Activated naive CD8-positive, alpha-beta T cell treated with anti-CD3 and anti-CD28 coated beads for 36 hours (primary cell): ENCODE measurements at regions not wholly inside any gene's neighbourhood (a gene's known extent, or its start where the extent isn't known, plus 50 kb on each side); places are given as distances from the start of the nearest gene placed in this dataset.

Source experiments
- DNase-seq: peaks from one replicate; pipeline ENCODE4 v3.0.0; 2021
- H3K27ac Mint-ChIP-seq: one replicate; pipeline ENCODE4 v1.8.0; 2022; ENCODE audit warnings: mild to moderate bottlenecking, moderate library complexity, mixed read lengths
- H3K27me3 Mint-ChIP-seq: one replicate; pipeline ENCODE4 v1.8.0; 2022; ENCODE audit warnings: mild to moderate bottlenecking, mixed read lengths
- H3K36me3 Mint-ChIP-seq: one replicate; pipeline ENCODE4 v1.8.0; 2021; ENCODE audit warnings: mild to moderate bottlenecking, mixed read lengths
- H3K4me1 Mint-ChIP-seq: one replicate; pipeline ENCODE4 v1.8.0; 2021; ENCODE audit warnings: mixed read lengths
- H3K4me3 Mint-ChIP-seq: one replicate; pipeline ENCODE4 v1.8.0; 2022; ENCODE audit warnings: mild to moderate bottlenecking, moderate library complexity, mixed read lengths
- H3K9me3 Mint-ChIP-seq: one replicate; pipeline ENCODE4 v1.8.0; 2022; ENCODE audit warnings: mixed read lengths

DNA sequence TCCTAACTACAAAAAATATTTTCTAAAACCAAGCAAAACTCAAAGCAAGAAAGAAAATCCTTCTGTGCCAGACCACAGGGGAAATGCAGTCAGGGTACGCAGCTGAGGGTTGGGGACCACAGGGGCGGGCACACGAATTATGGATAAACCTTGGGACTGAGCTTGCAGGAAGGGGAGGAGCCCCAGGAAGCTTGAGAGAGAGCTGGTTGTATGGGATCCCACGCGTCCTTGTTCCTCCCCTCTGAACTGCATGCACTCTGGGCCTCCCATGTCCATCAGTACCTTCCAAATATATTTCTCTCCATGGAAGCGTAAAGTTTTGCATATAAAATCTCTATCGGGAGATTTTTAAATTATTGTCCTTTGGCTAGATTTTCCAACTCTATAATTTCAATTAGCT lies 673.4 kb downstream of the TBC1D22A start:
- no peak overlapping the region for H3K27ac Mint-ChIP-seq

DNA sequence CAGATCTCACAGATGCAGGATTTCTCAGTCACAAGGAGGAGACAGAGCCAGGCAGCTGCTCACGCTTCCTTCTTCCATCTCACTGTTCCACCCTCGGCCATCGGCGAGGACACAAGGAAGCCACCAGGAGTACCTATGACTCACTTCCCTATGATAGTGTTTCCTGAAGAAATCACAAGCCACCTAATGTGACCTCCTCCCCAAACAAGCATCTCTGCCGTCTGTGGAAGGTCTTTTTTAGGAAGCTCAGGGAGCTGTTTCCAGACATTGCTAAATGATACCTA lies 672.7 kb downstream of the TBC1D22A start:
- H3K4me3 Mint-ChIP-seq, result no peak overlapping the region
- H3K36me3 Mint-ChIP-seq, result no peaks in the 10 kb centered on the region
- no peak overlapping the region for H3K27ac Mint-ChIP-seq
- no peak for DNase-seq
- no peaks in the 10 kb centered on the region for H3K27me3 Mint-ChIP-seq
- H3K4me1 Mint-ChIP-seq, result no peaks in the 10 kb centered on the region
- H3K9me3 Mint-ChIP-seq, result peaks cover 6% of the 10 kb centered on the region

More for the DNA sequence above, 673.4 kb downstream of the TBC1D22A start:
- no peak overlapping the region for H3K4me3 Mint-ChIP-seq
- H3K36me3 Mint-ChIP-seq, result no peaks in the 10 kb centered on the region
- no peak for DNase-seq
- no peaks in the 10 kb centered on the region for H3K4me1 Mint-ChIP-seq
- peaks cover 10% of the 10 kb centered on the region for H3K9me3 Mint-ChIP-seq
- no peaks in the 10 kb centered on the region for H3K27me3 Mint-ChIP-seq

DNA sequence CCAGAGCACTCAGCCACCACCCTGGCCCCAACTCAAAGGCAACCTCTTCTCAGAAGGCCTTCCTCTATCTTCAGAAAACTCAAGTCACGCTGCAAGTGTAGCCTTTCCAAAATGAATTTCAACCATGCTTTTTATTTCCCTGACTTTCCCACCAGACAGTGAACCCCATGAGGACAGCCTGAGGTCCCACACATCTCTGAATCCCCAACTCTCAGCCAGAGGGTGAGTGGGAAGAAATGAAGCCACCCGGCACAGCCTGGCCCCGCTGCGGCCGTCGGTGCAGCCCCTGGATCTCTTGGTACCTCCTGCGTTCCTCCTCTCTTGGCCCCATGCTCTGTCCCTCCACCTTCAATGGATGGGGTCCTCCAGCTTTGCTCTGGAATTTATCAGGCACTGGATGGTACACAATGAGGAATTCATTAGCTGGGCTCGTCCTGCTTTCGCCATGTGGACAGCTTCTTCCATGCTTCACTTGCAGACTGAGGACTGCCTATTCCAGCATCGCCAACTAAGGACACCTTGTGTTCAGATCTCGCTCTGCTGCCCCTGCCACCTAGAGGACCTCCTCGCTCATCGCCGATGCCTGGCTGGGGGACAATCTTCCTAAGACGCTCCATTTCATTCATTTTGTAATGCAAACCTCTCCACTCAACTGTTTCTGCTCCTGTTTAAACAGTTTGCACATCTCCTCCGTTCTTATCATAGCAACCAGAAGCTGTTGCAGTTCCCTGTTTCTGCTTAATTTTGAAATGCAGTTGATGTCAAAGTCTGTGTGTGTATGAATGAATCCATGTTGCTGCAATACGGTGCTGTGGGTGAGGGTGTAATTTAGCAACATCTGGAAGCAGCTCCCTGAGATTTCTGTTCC lies 672.1 kb downstream of the TBC1D22A start:
- Mint-ChIP-seq H3K36me3 (no peaks in the 10 kb centered on the region), H3K27me3 (no peaks in the 10 kb centered on the region), H3K4me1 (no peaks in the 10 kb centered on the region), H3K9me3 (peaks cover 4% of the 10 kb centered on the region), H3K4me3 (no peak overlapping the region), H3K27ac (no peak overlapping the region)
- DNase-seq, result no peak

DNA sequence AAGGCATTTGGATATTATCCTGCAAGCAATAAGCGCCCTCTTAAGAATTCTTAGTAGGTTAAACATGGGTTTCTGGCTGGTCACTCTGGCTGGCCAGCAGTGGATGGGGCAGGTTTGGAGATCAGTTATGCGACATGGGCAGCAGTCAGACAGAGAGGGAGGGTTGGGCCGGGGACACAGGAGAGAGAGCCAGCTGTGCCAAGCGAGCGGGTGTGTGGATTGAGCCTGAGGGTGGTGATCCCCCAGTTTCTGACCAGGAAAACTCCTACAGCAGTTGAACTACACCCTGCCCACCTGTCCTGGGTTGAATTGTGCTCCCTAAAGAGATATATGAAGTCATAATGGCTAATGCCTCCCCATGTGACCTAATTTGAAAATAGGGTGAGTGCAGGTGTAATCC lies 671.2 kb downstream of the TBC1D22A start:
- no peaks in the 10 kb centered on the region for H3K36me3 Mint-ChIP-seq
- H3K27ac Mint-ChIP-seq, result no peak overlapping the region
- no peak overlapping the region for H3K4me3 Mint-ChIP-seq
- peaks cover 5% of the 10 kb centered on the region for H3K9me3 Mint-ChIP-seq
- DNase-seq, result no peak
- no peaks in the 10 kb centered on the region for H3K27me3 Mint-ChIP-seq
- no peaks in the 10 kb centered on the region for H3K4me1 Mint-ChIP-seq

DNA sequence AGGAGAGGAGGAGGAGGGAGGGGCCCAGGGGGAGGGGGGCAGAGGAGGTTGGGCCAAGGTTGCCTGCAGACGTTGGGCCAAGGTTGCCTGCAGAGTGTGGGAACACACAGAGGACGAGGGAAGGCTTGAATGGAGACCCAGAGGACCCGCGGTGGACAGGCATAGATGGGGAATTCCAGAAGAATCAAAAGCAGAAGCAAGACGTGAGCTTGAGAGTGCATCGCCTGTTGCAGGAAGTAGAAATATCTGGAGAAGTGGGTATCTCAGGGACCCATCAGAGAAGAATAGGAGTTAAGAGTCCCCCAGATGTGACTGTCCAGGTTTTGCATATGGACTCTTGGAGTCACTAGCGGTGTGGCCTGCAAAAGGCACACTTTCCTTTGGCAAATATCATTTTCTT lies 670.2 kb downstream of the TBC1D22A start:
- Mint-ChIP-seq H3K9me3 (peaks cover 5% of the 10 kb centered on the region), H3K36me3 (no peaks in the 10 kb centered on the region), H3K4me3 (no peak overlapping the region), H3K4me1 (no peaks in the 10 kb centered on the region), H3K27me3 (no peaks in the 10 kb centered on the region), H3K27ac (no peak overlapping the region)
- no peak for DNase-seq

DNA sequence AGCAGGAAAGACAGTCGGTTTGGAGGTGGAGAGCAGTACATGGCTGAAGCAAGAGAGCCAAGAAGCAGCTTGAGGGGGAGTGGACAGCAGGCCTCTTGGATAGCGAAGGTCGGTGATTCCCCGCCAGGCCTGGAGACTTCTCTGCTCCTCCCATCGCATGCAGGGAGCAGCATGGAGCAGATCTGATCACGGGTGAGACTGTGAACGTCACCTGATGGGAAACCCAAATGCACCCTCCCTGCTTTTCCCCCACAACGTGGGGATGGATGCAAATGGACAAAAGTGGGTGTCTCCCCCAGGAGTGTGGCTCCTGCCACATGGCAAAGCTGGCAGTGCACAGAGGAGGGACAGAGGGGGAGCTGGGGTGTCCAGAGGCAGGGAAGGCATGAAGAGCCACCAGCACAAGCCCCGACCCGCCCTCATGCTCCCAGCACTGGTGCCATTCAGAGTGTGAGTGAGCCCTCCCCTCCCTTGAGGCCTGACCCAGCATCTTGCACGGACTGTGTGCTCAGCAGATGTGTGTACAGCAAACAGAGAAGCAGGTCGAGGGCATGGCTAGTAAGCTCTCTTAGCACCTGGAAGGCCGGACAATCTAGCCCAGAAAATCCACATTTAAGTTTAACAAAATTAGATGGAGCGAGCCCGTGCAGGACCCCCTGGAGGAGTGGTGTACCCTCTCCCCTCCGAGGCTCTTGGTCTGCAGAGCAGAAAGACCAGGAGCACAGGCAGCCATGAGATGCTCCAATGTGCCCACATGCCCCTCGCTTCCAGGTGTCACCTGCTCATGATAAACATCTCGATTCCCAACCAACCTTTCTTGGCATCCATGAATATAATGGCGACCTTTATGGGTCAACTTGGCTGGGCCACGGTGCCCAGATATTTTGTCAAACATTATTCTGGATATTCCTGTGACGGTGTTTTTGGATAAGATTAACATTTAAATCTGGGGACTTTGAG lies 661.7 kb downstream of the TBC1D22A start:
- Mint-ChIP-seq H3K4me1 (no peaks in the 10 kb centered on the region), H3K4me3 (no peak overlapping the region), H3K9me3 (peaks cover 2% of the 10 kb centered on the region), H3K36me3 (no peaks in the 10 kb centered on the region), H3K27ac (no peak overlapping the region), H3K27me3 (peaks cover 5% of the 10 kb centered on the region)
- no peak for DNase-seq

DNA sequence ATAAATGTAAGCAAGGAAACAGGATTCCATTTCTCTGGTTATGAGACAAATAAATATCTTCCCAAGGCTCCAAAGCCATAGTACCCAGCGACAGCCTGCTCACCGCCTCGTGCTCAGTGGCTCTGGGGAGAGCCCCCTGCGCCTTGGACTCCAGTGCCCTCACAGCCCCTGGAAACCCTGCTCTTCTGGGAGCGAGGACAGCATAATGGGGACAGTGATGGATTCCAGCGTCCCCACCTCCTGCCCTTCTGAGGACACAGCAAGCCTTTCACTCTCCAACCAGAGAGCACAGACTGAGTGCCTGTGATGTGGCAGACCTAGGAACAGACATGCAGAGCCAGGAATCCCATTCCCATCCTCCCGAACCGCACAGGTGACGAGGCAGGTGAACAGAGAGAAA lies 660.8 kb downstream of the TBC1D22A start:
- no peaks in the 10 kb centered on the region for H3K4me1 Mint-ChIP-seq
- no peak overlapping the region for H3K27ac Mint-ChIP-seq
- peaks cover 5% of the 10 kb centered on the region for H3K27me3 Mint-ChIP-seq
- H3K9me3 Mint-ChIP-seq, result peaks cover 2% of the 10 kb centered on the region
- no peak for DNase-seq
- H3K36me3 Mint-ChIP-seq, result no peaks in the 10 kb centered on the region
- H3K4me3 Mint-ChIP-seq, result no peak overlapping the region

DNA sequence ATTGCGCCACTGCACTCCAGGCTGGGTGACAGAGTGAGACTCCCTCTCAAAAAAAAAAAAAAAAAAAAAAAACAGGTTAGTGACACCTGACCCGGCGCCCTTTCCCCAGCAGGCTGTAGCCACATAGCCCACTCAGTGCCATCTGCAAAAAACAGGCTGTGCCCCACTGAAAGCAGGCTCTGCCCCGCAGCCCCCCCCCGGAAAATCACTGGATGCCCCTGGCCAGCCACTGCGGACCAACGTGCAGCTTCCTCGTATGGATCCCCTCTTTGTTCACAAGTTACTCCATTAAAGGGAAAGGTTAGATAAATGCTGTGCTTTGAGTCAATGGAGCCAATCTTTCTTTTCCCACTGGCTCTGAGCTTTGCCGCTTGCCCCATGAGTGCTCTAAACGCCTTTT lies 660.3 kb downstream of the TBC1D22A start:
- no peaks in the 10 kb centered on the region for H3K4me1 Mint-ChIP-seq
- no peak overlapping the region for H3K27ac Mint-ChIP-seq
- DNase-seq, result no peak
- H3K27me3 Mint-ChIP-seq, result peaks cover 5% of the 10 kb centered on the region
- no peak overlapping the region for H3K4me3 Mint-ChIP-seq
- no peaks in the 10 kb centered on the region for H3K36me3 Mint-ChIP-seq
- peaks cover 2% of the 10 kb centered on the region for H3K9me3 Mint-ChIP-seq

DNA sequence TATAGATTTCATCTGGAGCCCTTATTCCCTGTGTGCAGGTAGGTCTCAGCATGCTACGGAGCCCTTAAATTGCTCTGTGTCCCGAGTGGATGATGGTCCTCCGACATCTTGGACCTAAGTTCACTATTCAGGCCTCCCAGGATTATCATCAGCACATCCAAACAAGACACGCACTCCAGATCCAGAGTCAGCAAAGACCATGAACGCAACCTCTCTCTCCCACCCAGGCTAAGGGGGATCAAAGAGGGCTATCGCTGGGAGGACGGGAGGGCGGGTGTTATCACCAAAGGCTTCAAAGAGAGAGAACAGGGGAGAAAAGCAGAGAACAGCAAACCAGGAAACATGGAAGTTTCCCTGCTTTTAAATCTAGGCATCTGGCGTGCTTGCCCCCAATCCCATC lies 659.4 kb downstream of the TBC1D22A start:
- no peaks in the 10 kb centered on the region for H3K27me3 Mint-ChIP-seq

DNA sequence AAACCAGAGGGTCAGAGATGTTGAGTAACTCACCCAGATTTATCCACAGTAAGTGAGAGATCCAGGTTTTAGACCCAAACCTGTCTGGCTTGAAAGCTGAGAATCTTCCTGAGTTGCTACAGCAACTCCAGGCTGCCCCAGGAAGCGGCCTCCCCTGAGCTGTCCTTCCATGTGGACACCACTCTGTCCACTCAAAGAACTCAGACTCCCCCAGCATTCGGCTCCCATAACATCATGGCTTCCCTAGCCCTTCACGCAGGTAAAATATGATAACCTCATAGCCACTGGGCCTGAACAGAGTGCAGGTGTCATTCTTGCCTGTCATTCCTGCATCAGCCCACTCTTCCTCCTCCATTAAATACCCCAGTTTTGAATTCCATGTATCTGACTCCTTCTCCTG lies 657.8 kb downstream of the TBC1D22A start:
- Mint-ChIP-seq H3K36me3 (no peaks in the 10 kb centered on the region), H3K27ac (no peak overlapping the region), H3K9me3 (peaks cover 1% of the 10 kb centered on the region), H3K4me1 (no peaks in the 10 kb centered on the region), H3K4me3 (no peak overlapping the region), H3K27me3 (no peaks in the 10 kb centered on the region)
- DNase-seq, result no peak

More for the DNA sequence above, 659.4 kb downstream of the TBC1D22A start:
- Mint-ChIP-seq H3K27ac (no peak overlapping the region), H3K36me3 (no peaks in the 10 kb centered on the region), H3K9me3 (no peaks in the 10 kb centered on the region), H3K4me3 (no peak overlapping the region), H3K4me1 (no peaks in the 10 kb centered on the region)
- DNase-seq, result no peak

DNA sequence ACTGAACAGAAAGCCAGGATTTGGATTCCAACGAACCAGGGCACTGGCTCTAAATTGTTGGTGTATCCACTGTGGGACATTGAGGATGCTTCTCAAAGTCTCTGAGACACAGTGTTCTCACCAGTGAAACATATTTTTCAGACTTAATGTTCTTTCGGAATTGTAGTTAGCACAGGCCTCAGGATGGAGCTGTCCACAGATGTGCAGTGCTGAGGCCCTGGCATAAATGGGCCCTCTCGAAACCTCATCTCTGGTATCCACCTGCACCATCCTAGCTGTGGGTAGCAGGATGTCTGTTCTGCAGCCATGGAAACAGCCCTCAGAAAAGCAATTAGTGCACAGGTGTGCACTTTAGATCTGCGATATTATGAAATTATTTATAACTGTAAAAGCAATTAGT lies 656.8 kb downstream of the TBC1D22A start:
- Mint-ChIP-seq H3K27me3 (no peaks in the 10 kb centered on the region), H3K36me3 (no peaks in the 10 kb centered on the region), H3K27ac (no peak overlapping the region), H3K9me3 (peaks cover 1% of the 10 kb centered on the region), H3K4me3 (no peak overlapping the region), H3K4me1 (no peaks in the 10 kb centered on the region)
- no peak for DNase-seq

DNA sequence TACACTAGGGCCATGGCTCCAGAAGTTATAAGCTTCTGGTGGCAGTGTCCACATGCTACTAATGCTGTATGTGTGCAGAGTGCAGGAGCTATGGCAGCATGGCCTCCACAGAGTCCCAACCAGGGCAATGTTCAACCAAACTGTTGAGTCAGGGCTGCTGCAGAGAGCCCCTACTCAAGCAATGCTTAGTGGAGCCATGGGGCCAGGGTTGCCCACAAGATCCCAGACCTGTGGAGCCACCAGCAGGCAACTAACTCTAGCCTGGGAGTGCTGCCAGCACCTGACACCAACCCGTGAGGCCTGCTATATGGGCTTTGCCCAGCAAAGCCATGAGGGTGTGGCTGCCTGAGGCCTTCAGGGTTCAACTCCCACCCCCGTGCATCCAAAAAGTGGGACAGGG lies 655.2 kb downstream of the TBC1D22A start:
- H3K4me3 Mint-ChIP-seq, result no peak overlapping the region
- H3K4me1 Mint-ChIP-seq, result no peaks in the 10 kb centered on the region
- no peaks in the 10 kb centered on the region for H3K36me3 Mint-ChIP-seq
- H3K27me3 Mint-ChIP-seq, result no peaks in the 10 kb centered on the region
- peaks cover 1% of the 10 kb centered on the region for H3K9me3 Mint-ChIP-seq
- DNase-seq, result no peak
- no peak overlapping the region for H3K27ac Mint-ChIP-seq

DNA sequence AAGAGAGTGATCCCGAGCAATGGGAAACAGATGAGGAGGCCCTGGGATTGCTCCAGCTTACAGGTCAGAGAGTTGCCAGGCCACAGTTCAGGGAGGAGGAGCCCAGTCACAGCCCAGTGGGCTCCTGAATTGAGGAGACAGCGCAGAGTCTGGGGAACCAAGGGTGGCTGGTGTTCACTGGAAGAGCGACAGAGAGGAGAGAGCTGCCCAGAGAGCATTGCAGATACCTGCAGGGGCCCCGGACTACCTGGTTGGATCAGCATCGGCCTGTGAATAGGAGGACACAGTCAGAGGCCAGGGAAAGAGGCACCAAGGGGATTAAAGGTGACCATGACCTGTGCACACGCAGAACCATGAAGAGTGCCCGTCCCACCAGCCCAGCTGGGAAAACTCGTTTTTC lies 648.6 kb downstream of the TBC1D22A start:
- H3K4me1 Mint-ChIP-seq, result no peaks in the 10 kb centered on the region
- H3K27ac Mint-ChIP-seq, result no peak overlapping the region
- H3K27me3 Mint-ChIP-seq, result peaks cover 19% of the 10 kb centered on the region
- H3K36me3 Mint-ChIP-seq, result no peaks in the 10 kb centered on the region
- no peak overlapping the region for H3K4me3 Mint-ChIP-seq
- H3K9me3 Mint-ChIP-seq, result peaks cover under 1% of the 10 kb centered on the region
- DNase-seq, result no peak

DNA sequence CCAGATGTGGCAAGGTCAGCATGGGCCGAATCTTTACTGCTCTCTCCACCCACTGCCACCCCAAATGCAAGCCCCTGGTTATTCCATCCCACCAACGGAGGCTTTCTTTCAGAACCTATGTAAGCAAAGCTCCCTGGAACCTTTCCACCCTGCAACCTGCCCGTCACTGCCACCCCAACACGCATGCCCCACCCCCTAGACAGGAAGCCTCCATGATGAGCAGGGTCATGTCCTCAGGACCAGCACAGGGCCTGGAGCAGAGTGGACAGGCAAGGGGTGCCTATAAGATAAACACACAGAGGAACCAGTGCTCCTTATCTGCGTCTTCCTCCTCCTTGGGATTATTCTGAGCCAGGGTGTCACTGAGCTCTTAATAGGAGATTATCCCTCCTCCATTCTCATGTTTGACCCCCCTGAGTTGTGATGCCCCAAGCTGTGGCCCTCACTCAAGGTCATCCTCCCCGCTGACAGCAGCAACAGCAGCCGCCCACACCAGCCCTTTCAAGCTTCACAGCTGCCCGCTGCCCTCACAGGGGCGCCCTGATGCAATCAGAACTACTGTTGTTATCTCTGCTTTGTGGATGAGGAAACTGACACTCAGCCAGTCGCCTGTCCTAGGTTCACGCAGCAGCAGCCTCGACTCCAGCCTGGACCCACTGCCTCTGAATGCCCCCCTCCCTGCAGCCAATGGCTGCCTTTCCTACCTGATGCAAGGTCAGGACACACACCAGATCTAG lies 647.3 kb downstream of the TBC1D22A start:
- no peaks in the 10 kb centered on the region for H3K9me3 Mint-ChIP-seq
- H3K27me3 Mint-ChIP-seq, result peaks cover 19% of the 10 kb centered on the region
- H3K4me3 Mint-ChIP-seq, result no peak overlapping the region
- H3K36me3 Mint-ChIP-seq, result no peaks in the 10 kb centered on the region
- no peaks in the 10 kb centered on the region for H3K4me1 Mint-ChIP-seq
- DNase-seq, result no peak
- H3K27ac Mint-ChIP-seq, result no peak overlapping the region

DNA sequence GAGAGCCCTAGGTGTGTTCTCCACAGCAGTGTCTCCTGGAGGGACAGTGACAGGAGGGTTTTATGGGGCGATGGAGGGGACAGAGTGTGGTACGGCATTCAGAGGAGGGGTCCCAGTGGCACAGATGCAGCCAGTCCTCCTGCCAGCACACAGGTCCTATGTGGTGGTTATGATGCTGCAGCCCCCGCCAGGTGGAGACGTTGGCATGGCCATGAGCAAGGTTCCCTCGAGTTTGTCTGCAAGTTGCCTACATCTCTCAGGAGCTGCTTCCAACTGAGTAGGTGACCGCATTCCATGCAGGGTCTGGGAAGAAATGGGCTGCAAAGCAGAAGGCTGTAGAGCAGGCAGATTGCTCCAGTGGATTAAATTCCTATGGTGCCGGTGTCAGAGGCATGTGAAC lies 646.0 kb downstream of the TBC1D22A start:
- Mint-ChIP-seq H3K36me3 (no peaks in the 10 kb centered on the region), H3K4me1 (no peaks in the 10 kb centered on the region), H3K4me3 (no peak overlapping the region), H3K9me3 (no peaks in the 10 kb centered on the region), H3K27me3 (peaks cover 19% of the 10 kb centered on the region), H3K27ac (no peak overlapping the region)
- DNase-seq, result no peak
